ENCODE measurements at regions not wholly inside any gene's neighbourhood (a gene's known extent, or its start where the extent isn't known, plus 50 kb on each side); places are given as distances from the start of the nearest gene placed in this dataset.

GRCh38 chr2:212911011-212911410, 240.4 kb downstream of the IKZF2 start:
- H4K20me1 ChIP-seq (ENCODE audit: insufficient read depth, low read length), result no peaks in the 10 kb centered on the region
- peak overlapping the region; percentile 5 for H2AFZ ChIP-seq (ENCODE audit: low read depth, low read length)

GRCh38 chr2:212908682-212909435, 242.6 kb downstream of the IKZF2 start:
- no peak overlapping the region for H3K4me3 ChIP-seq (ENCODE audit: insufficient read depth, low read depth, low read length)
- H3K27me3 Mint-ChIP-seq (ENCODE audit: low read depth, unreplicated experiment), result no peaks in the 10 kb centered on the region
- TF ChIP-seq EZH2 (IDR thresholded peaks at IDR 0.05; ENCODE audit: insufficient read depth, low read length), result no peak
- TF ChIP-seq CTCF (IDR thresholded peaks at IDR 0.05; ENCODE audit: insufficient read depth, low read depth, low read length), result no peak
- H3K4me2 ChIP-seq (ENCODE audit: low read length), result no peak overlapping the region
- no peaks in the 10 kb centered on the region for H3K79me2 ChIP-seq (ENCODE audit: insufficient read depth, low read length)
- no peaks in the 10 kb centered on the region for H3K4me1 ChIP-seq (ENCODE audit: insufficient read depth, low read length)
- H3K4me1 Mint-ChIP-seq (ENCODE audit: low read depth, unreplicated experiment), result peaks cover 10% of the 10 kb centered on the region
- H4K20me1 ChIP-seq (ENCODE audit: insufficient read depth, low read length), result no peaks in the 10 kb centered on the region
- no peak overlapping the region for H3K4me3 Mint-ChIP-seq (ENCODE audit: unreplicated experiment)
- DNase-seq (ENCODE audit: low read depth), result peak; percentile 57
- peaks cover 3% of the 10 kb centered on the region for H3K9me3 Mint-ChIP-seq (ENCODE audit: unreplicated experiment)
- H2AFZ ChIP-seq (ENCODE audit: low read depth, low read length), result no peak overlapping the region
- no peaks in the 10 kb centered on the region for H3K36me3 Mint-ChIP-seq (ENCODE audit: low read depth, unreplicated experiment)
- no peak overlapping the region for H3K27ac Mint-ChIP-seq (ENCODE audit: unreplicated experiment)
- H3K9ac ChIP-seq (ENCODE audit: low read length), result no peak overlapping the region
- FAIRE-seq, result no peak
- H3K27me3 ChIP-seq (ENCODE audit: insufficient read depth, low read length), result no peaks in the 10 kb centered on the region
- H3K27ac ChIP-seq (ENCODE audit: low read depth, low read length), result no peak overlapping the region
- no peaks in the 10 kb centered on the region for H3K9me3 ChIP-seq (ENCODE audit: insufficient read depth, low read depth, low read length)
- no peaks in the 10 kb centered on the region for H3K36me3 ChIP-seq (ENCODE audit: insufficient read depth, low read length)

More at GRCh38 chr2:212911011-212911410, 240.4 kb downstream of the IKZF2 start:
- no peaks in the 10 kb centered on the region for H3K27me3 ChIP-seq (ENCODE audit: insufficient read depth, low read length)
- no peaks in the 10 kb centered on the region for H3K4me1 ChIP-seq (ENCODE audit: insufficient read depth, low read length)
- no peak overlapping the region for H3K27ac Mint-ChIP-seq (ENCODE audit: unreplicated experiment)
- no peak overlapping the region for H3K4me3 Mint-ChIP-seq (ENCODE audit: unreplicated experiment)
- H3K27ac ChIP-seq (ENCODE audit: low read depth, low read length), result no peak overlapping the region
- FAIRE-seq (no peak), DNase-seq (ENCODE audit: low read depth) (no peak)
- no peaks in the 10 kb centered on the region for H3K79me2 ChIP-seq (ENCODE audit: insufficient read depth, low read length)
- peaks cover 16% of the 10 kb centered on the region for H3K4me1 Mint-ChIP-seq (ENCODE audit: low read depth, unreplicated experiment)
- H3K27me3 Mint-ChIP-seq (ENCODE audit: low read depth, unreplicated experiment), result no peaks in the 10 kb centered on the region
- H3K4me3 ChIP-seq (ENCODE audit: insufficient read depth, low read depth, low read length), result no peak overlapping the region
- no peaks in the 10 kb centered on the region for H3K36me3 Mint-ChIP-seq (ENCODE audit: low read depth, unreplicated experiment)
- H3K9me3 ChIP-seq (ENCODE audit: insufficient read depth, low read depth, low read length), result no peaks in the 10 kb centered on the region
- H3K4me2 ChIP-seq (ENCODE audit: low read length), result no peak overlapping the region
- H3K9ac ChIP-seq (ENCODE audit: low read length), result no peak overlapping the region
- peaks cover 3% of the 10 kb centered on the region for H3K9me3 Mint-ChIP-seq (ENCODE audit: unreplicated experiment)
- no peaks in the 10 kb centered on the region for H3K36me3 ChIP-seq (ENCODE audit: insufficient read depth, low read length)
- TF ChIP-seq EZH2 (IDR thresholded peaks at IDR 0.05; ENCODE audit: insufficient read depth, low read length), result no peak
- no peak for TF ChIP-seq CTCF (IDR thresholded peaks at IDR 0.05; ENCODE audit: insufficient read depth, low read depth, low read length)

- Histone ChIP-seq H2AFZ (ENCODE audit: low read depth, low read length) (no peak overlapping the region), H3K4me3 (ENCODE audit: insufficient read depth, low read depth, low read length) (no peak overlapping the region), H3K9me3 (ENCODE audit: insufficient read depth, low read depth, low read length) (no peaks in the 10 kb centered on the region), H3K36me3 (ENCODE audit: insufficient read depth, low read length) (no peaks in the 10 kb centered on the region), H3K79me2 (ENCODE audit: insufficient read depth, low read length) (no peaks in the 10 kb centered on the region), H3K9ac (ENCODE audit: low read length) (no peak overlapping the region), H3K27ac (ENCODE audit: low read depth, low read length) (no peak overlapping the region), H3K27me3 (ENCODE audit: insufficient read depth, low read length) (no peaks in the 10 kb centered on the region), H4K20me1 (ENCODE audit: insufficient read depth, low read length) (no peaks in the 10 kb centered on the region), H3K4me2 (ENCODE audit: low read length) (no peak overlapping the region), H3K4me1 (ENCODE audit: insufficient read depth, low read length) (no peaks in the 10 kb centered on the region)
- FAIRE-seq, result no peak
- DNase-seq (ENCODE audit: low read depth), result no peak
- H3K9me3 Mint-ChIP-seq (ENCODE audit: unreplicated experiment), result peaks cover 3% of the 10 kb centered on the region
- H3K36me3 Mint-ChIP-seq (ENCODE audit: low read depth, unreplicated experiment), result no peaks in the 10 kb centered on the region
- no peak overlapping the region for H3K4me3 Mint-ChIP-seq (ENCODE audit: unreplicated experiment)
- TF ChIP-seq EZH2 (IDR thresholded peaks at IDR 0.05; ENCODE audit: insufficient read depth, low read length), result no peak
- TF ChIP-seq CTCF (IDR thresholded peaks at IDR 0.05; ENCODE audit: insufficient read depth, low read depth, low read length), result no peak
- H3K4me1 Mint-ChIP-seq (ENCODE audit: low read depth, unreplicated experiment), result peaks cover 10% of the 10 kb centered on the region
- no peak overlapping the region for H3K27ac Mint-ChIP-seq (ENCODE audit: unreplicated experiment)
- H3K27me3 Mint-ChIP-seq (ENCODE audit: low read depth, unreplicated experiment), result no peaks in the 10 kb centered on the region
Observed at GRCh38 chr2:212908031-212908430, 243.4 kb downstream of the IKZF2 start.
